ENCODE measurements at regions not wholly inside any gene's neighbourhood (a gene's known extent, or its start where the extent isn't known, plus 50 kb on each side); places are given as distances from the start of the nearest gene placed in this dataset.

DNA sequence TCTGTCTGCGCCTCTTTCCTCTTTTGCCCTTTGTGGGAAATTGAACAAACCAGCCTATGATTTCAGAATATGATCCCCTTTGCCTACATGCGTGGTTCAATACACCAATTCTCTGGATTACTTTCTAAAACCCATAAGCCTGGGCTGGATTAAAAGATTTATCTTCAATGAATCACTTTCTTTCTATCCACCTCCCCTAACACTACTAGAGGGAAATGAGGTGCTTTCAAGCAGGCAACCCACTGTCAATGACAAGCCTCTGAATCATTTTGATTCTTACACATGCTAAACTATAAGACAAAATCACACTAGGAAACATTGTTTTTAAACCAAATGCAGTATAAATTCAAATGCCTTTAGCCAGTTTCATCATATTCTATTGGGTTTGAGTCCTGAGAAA lies 257.5 kb downstream of the AGTPBP1 start (continued):
- TF ChIP-seq, protein P1, sequence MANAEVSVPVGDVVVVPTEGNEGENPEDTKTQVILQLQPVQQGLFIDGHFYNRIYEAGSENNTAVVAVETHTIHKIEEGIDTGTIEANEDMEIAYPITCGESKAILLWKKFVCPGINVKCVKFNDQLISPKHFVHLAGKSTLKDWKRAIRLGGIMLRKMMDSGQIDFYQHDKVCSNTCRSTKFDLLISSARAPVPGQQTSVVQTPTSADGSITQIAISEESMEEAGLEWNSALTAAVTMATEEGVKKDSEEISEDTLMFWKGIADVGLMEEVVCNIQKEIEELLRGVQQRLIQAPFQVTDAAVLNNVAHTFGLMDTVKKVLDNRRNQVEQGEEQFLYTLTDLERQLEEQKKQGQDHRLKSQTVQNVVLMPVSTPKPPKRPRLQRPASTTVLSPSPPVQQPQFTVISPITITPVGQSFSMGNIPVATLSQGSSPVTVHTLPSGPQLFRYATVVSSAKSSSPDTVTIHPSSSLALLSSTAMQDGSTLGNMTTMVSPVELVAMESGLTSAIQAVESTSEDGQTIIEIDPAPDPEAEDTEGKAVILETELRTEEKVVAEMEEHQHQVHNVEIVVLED (CRISPR knock-in tag; IDR thresholded peaks at IDR 0.05), result no peak

DNA sequence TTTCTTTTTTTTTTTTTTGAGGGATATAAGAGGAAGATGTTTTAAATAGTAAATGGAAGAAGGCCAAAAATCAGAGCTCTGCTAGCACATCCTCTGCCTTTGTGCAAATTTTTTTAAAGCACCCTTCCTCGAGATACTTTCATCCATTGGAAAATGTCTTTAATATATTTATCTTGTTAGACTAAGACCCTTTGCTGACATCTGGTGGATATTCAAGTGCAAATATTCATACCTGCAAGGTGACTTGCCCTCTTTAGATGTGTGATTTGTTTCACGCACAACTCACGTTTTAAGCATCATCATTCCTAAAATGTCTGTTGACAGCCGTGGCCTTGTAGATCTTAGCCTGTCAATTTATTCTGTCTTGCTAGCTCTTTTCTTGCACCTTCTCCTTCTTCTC lies 258.5 kb downstream of the AGTPBP1 start:
- FAIRE-seq, result no peak
- no peak overlapping the region for H3K4me3 ChIP-seq
- intact Hi-C loops (cut with micrococcal nuclease), result no loop called here
- H2AFZ ChIP-seq (ENCODE audit: low read depth, low read length), result no peak overlapping the region
- no peaks in the 10 kb centered on the region; a peak in 1 of 5 replicates for H3K27me3 ChIP-seq (ENCODE audit: control insufficient read depth in 2 of 2, insufficient read depth in 2 of 2, low read length in 2 of 2)
- H3K9ac ChIP-seq (ENCODE audit: insufficient read depth in 1 of 2, low read depth in 2 of 2, low read length in 2 of 2), result no peak overlapping the region
- H3K4me1 ChIP-seq (replicated peaks in 1 of 2; ENCODE audit: control insufficient read depth in 2 of 2, insufficient read depth in 2 of 2, low read length in 2 of 2), result no peaks in the 10 kb centered on the region
- no peaks in the 10 kb centered on the region for H4K20me1 ChIP-seq (replicated peaks; ENCODE audit: control insufficient read depth, insufficient read depth, low read length)
- no peak overlapping the region for H3K27ac ChIP-seq (ENCODE audit: extremely low read depth, low read depth, low read length)
- CTCF ChIA-PET (ENCODE audit: low intra/inter-chr PET ratio), result interaction anchor here (0.6 kb wide), 1 partner anchor 1110 kb away, joined by 3 read pairs; no protein-coding TSS in a partner anchor
- in situ Hi-C loops (cut with MboI), result no loop called here
- BruUV-seq (replicated peaks), result no TSS peak
- no peaks in the 10 kb centered on the region for H3K36me3 ChIP-seq (ENCODE audit: control insufficient read depth, insufficient read depth, low read length)
- no peak overlapping the region for H3K4me2 ChIP-seq (ENCODE audit: insufficient read depth, low read length)
- no peak for TF ChIP-seq RAD51 (IDR thresholded peaks at IDR 0.05; ENCODE audit: borderline replicate concordance, low read depth)
- TF ChIP-seq, protein P2, sequence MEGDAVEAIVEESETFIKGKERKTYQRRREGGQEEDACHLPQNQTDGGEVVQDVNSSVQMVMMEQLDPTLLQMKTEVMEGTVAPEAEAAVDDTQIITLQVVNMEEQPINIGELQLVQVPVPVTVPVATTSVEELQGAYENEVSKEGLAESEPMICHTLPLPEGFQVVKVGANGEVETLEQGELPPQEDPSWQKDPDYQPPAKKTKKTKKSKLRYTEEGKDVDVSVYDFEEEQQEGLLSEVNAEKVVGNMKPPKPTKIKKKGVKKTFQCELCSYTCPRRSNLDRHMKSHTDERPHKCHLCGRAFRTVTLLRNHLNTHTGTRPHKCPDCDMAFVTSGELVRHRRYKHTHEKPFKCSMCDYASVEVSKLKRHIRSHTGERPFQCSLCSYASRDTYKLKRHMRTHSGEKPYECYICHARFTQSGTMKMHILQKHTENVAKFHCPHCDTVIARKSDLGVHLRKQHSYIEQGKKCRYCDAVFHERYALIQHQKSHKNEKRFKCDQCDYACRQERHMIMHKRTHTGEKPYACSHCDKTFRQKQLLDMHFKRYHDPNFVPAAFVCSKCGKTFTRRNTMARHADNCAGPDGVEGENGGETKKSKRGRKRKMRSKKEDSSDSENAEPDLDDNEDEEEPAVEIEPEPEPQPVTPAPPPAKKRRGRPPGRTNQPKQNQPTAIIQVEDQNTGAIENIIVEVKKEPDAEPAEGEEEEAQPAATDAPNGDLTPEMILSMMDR (IDR thresholded peaks at IDR 0.05 in 2 of 3, conservative IDR thresholded peaks at IDR 0.05 in 1 of 3; ENCODE audit: insufficient read depth in 2 of 3, low read depth in 1 of 3, low read length in 3 of 3), result 0 out of 6 replicates have a peak, but pooled peaks of 1 of the 3 experiments have one; percentile 1
- POLR2A ChIA-PET, result no interaction called here
- no peak for ATAC-seq
- 2% methylated on average over 4 of the region's 4 CpGs for WGBS (ENCODE audit: insufficient coverage, low coverage, missing lambda C conversion rate)
- no peak for DNase-seq (ENCODE audit: extremely low read depth in 1 of 4, low spot score in 3 of 4)
- H3K79me2 ChIP-seq (ENCODE audit: control insufficient read depth, insufficient read depth, low read length), result no peaks in the 10 kb centered on the region
- H3K9me3 ChIP-seq (replicated peaks; ENCODE audit: control insufficient read depth, insufficient read depth, low read depth, low read length), result no peaks in the 10 kb centered on the region
- no peaks in the 10 kb centered on the region for H3K9me1 ChIP-seq (ENCODE audit: control insufficient read depth, insufficient read depth, low read length)
